Testis (tissue), 2 donors: ENCODE measurements at regions not wholly inside any gene's neighbourhood (a gene's known extent, or its start where the extent isn't known, plus 50 kb on each side); places are given as distances from the start of the nearest gene placed in this dataset.

Experiments
- DNase-seq: peaks from one replicate; pipeline ENCODE4 v3.0.0-alpha.2; 2019
- H3K27ac ChIP-seq, 2 donors: fragments of 200-600 bp; sonication (generic); one replicate each; pipeline ENCODE4 v1.5.1; 2019
- H3K27me3 ChIP-seq: fragments of 200-600 bp; sonication (generic); one replicate; pipeline ENCODE4 v1.5.1; 2019
- H3K36me3 ChIP-seq: fragments of 200-600 bp; sonication (generic); one replicate; pipeline ENCODE4 v1.5.1; 2017; ENCODE audit warnings: low read depth; ENCODE audit errors: missing control alignments
- H3K4me1 ChIP-seq: fragments of 200-600 bp; sonication (generic); one replicate; pipeline ENCODE4 v1.5.1; 2019
- H3K4me3 ChIP-seq, 2 donors: fragments of 200-600 bp; sonication (generic); one replicate each; pipeline ENCODE4 v1.5.1; 2017 to 2019
- H3K9me3 ChIP-seq: fragments of 200-600 bp; sonication (generic); one replicate; pipeline ENCODE4 v1.5.1; 2017
- POLR2A ChIP-seq: fragments of 450-650 bp; IDR thresholded peaks from one replicate; pipeline ENCODE4 v1.6.1; 2017; ENCODE audit warnings: antibody characterized with exemption, mild to moderate bottlenecking, moderate library complexity
- WGBS, 2 donors: methylation state at CpG; one replicate each; pipeline ENCODE4 v1.1.5; 2018; 5-methylcytosine and 5-hydroxymethylcytosine counted together
- intact Hi-C: fragments of 100-400 bp; cut with DNase I; formaldehyde crosslinking; loops from one replicate; pipeline ENCODE4 v1.15.1; 2023; ENCODE audit warnings: low total_unique reads
- TF ChIP-seq, protein P1 (sequence below), 3 experiments: fragments of 450-650 bp in 2 of 3; fragments of 200-600 bp in 1 of 3; sonication (generic) in 1 of 3; IDR thresholded peaks; one replicate each; pipeline ENCODE4 v1.5.1; 2016 to 2019; ENCODE audit warnings: antibody characterized with exemption in 3 of 3, mild to moderate bottlenecking in 2 of 3, moderate library complexity in 1 of 3

GRCh38 chr6:56899311-56899710 lies 55.6 kb upstream of the BEND6 start:
- 82 to 100% methylated on average over 1 of the region's 1 CpG for WGBS, 2 donors
- intact Hi-C loops, result no loop called here
- Histone ChIP-seq H3K27ac (no peak overlapping the region), H3K9me3 (no peaks in the 10 kb centered on the region), H3K36me3 (no peaks in the 10 kb centered on the region), H3K4me1 (no peaks in the 10 kb centered on the region), H3K27me3 (no peaks in the 10 kb centered on the region), H3K4me3 (no peak overlapping the region)
- no peak for TF ChIP-seq POLR2A
- TF ChIP-seq, protein P1, sequence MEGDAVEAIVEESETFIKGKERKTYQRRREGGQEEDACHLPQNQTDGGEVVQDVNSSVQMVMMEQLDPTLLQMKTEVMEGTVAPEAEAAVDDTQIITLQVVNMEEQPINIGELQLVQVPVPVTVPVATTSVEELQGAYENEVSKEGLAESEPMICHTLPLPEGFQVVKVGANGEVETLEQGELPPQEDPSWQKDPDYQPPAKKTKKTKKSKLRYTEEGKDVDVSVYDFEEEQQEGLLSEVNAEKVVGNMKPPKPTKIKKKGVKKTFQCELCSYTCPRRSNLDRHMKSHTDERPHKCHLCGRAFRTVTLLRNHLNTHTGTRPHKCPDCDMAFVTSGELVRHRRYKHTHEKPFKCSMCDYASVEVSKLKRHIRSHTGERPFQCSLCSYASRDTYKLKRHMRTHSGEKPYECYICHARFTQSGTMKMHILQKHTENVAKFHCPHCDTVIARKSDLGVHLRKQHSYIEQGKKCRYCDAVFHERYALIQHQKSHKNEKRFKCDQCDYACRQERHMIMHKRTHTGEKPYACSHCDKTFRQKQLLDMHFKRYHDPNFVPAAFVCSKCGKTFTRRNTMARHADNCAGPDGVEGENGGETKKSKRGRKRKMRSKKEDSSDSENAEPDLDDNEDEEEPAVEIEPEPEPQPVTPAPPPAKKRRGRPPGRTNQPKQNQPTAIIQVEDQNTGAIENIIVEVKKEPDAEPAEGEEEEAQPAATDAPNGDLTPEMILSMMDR (IDR thresholded peaks at IDR 0.05), result no peak
- DNase-seq, result no peak

DNA sequence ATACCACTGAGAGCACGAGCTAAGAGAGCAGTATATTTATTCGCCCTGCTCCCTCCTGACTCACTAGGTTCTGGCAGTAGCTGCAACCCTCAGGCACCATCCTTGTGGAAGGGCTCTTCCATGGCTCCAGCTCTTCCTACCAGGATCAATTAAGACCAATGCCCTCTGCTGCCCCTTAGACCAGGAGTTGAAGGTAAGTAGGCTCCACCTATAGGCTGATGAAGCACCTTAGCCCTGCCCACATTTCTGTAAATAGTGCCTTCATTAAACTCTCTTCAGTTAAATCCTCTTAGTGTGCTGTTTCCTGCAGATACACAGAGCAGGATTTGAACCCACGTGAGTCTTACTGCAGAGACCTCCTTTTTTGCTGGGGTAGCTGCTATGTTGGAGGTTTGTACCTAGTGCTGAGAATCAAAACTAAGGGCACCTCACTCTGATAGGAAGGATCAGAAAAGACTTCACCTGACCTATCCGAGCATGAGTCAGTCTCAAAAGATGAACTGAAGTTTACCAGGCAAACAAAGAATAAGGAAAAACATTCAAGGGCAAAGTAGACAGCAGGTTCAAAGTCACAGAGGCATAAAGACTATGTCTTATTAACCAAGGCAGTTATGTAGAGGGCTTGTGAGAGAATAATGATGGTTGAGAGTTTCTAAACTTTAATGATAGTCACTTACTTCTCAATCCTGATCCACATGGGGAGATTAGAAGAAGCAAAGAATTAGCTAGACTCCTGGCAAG lies 56.9 kb upstream of the BEND6 start:
- WGBS, 2 donors, result 94% methylated on average over 4 of the region's 4 CpGs
- TF ChIP-seq, protein P1 (IDR thresholded peaks at IDR 0.05), result no peak
- no peak for TF ChIP-seq POLR2A
- Histone ChIP-seq H3K4me1 (no peaks in the 10 kb centered on the region), H3K36me3 (no peaks in the 10 kb centered on the region), H3K27me3 (no peaks in the 10 kb centered on the region), H3K9me3 (no peaks in the 10 kb centered on the region), H3K27ac (no peak overlapping the region), H3K4me3 (no peak overlapping the region)
- DNase-seq, result no peak
- intact Hi-C loops, result no loop called here

- TF ChIP-seq, protein P1 (IDR thresholded peaks at IDR 0.05), result no peak
- TF ChIP-seq POLR2A, result no peak
- Histone ChIP-seq H3K4me3 (no peak overlapping the region), H3K27me3 (no peaks in the 10 kb centered on the region), H3K36me3 (no peaks in the 10 kb centered on the region), H3K27ac (no peak overlapping the region), H3K9me3 (no peaks in the 10 kb centered on the region), H3K4me1 (no peaks in the 10 kb centered on the region)
- DNase-seq, result no peak
- WGBS, 2 donors, result 97 to 100% methylated on average over 2 of the region's 2 CpGs
- intact Hi-C loops, result no loop called here
Observed at GRCh38 chr6:56891754-56892153, 63.2 kb upstream of the BEND6 start.

- Histone ChIP-seq H3K36me3 (no peaks in the 10 kb centered on the region), H3K9me3 (no peaks in the 10 kb centered on the region), H3K27me3 (no peaks in the 10 kb centered on the region), H3K4me3 (no peak overlapping the region), H3K4me1 (no peaks in the 10 kb centered on the region), H3K27ac (no peak overlapping the region)
- intact Hi-C loops, result no loop called here
- no peak for TF ChIP-seq POLR2A
- TF ChIP-seq, protein P1 (IDR thresholded peaks at IDR 0.05), result no peak
- DNase-seq, result no peak
- WGBS, 2 donors, result 84 to 91% methylated on average over 8 of the region's 8 CpGs
Observed at GRCh38 chr6:56890683-56891429, 64.1 kb upstream of the BEND6 start.
